M059J (cell line): ENCODE measurements at regions not wholly inside any gene's neighbourhood (a gene's known extent, or its start where the extent isn't known, plus 50 kb on each side); places are given as distances from the start of the nearest gene placed in this dataset.
"Not testable (repeated sequence)": the region's sequence is repeated elsewhere in the genome, so short reads cannot be mapped to it uniquely, and the experiment has no call there.

Source experiments
- DNase-seq: peaks from one replicate; pipeline ENCODE4 v3.0.0-alpha.2; 2012; ENCODE audit warnings: low read depth

GRCh38 chr5:158209219-158209908, 350.4 kb upstream of the CLINT1 start:
- DNase-seq, result peak; percentile 4

- no peak for DNase-seq
Observed at GRCh38 chr5:158207733-158208132, 348.8 kb upstream of the CLINT1 start.

- DNase-seq, result no peak
Observed at GRCh38 chr5:158205992-158206391, 347.0 kb upstream of the CLINT1 start.

- DNase-seq, result peak; percentile 7
Observed at GRCh38 chr5:158203261-158203660, 344.3 kb upstream of the CLINT1 start.

GRCh38 chr5:158202801-158203200, 343.9 kb upstream of the CLINT1 start:
- DNase-seq, result no peak

GRCh38 chr5:158200619-158201018, 341.7 kb upstream of the CLINT1 start:
- no peak for DNase-seq

GRCh38 chr5:158198636-158199035, 339.7 kb upstream of the CLINT1 start:
- DNase-seq, result no peak

- no peak for DNase-seq
Observed at GRCh38 chr5:158195416-158196210, 336.7 kb upstream of the CLINT1 start.

- no peak for DNase-seq
Observed at GRCh38 chr5:158194561-158194976, 335.6 kb upstream of the CLINT1 start.

GRCh38 chr5:158193395-158193794, 334.4 kb upstream of the CLINT1 start:
- not testable (repeated sequence) for DNase-seq

- no peak for DNase-seq
Observed at GRCh38 chr5:158180407-158180806, 321.5 kb upstream of the CLINT1 start.

- no peak for DNase-seq
Observed at GRCh38 chr5:158179271-158179670, 320.3 kb upstream of the CLINT1 start.

GRCh38 chr5:158178535-158178934, 319.6 kb upstream of the CLINT1 start:
- DNase-seq, result no peak

GRCh38 chr5:158177146-158177545, 318.2 kb upstream of the CLINT1 start:
- DNase-seq, result no peak

- DNase-seq, result peak; percentile 8
Observed at GRCh38 chr5:158175934-158176481, 317.1 kb upstream of the CLINT1 start.

- DNase-seq, result peak; percentile 46
Observed at GRCh38 chr5:158174918-158175851, 316.2 kb upstream of the CLINT1 start.

- no peak for DNase-seq
Observed at GRCh38 chr5:158174026-158174425, 315.1 kb upstream of the CLINT1 start.

- no peak for DNase-seq
Observed at GRCh38 chr5:158172005-158172404, 313.1 kb upstream of the CLINT1 start.

- no peak for DNase-seq
Observed at GRCh38 chr5:158170534-158170933, 311.6 kb upstream of the CLINT1 start.

- no peak for DNase-seq
Observed at GRCh38 chr5:158170060-158170459, 311.1 kb upstream of the CLINT1 start.

- no peak for DNase-seq
Observed at GRCh38 chr5:158166424-158166823, 307.5 kb upstream of the CLINT1 start.

GRCh38 chr5:158165647-158166046, 306.7 kb upstream of the CLINT1 start:
- no peak for DNase-seq
